A549 (cell line): ENCODE measurements at regions not wholly inside any gene's neighbourhood (a gene's known extent, or its start where the extent isn't known, plus 50 kb on each side); places are given as distances from the start of the nearest gene placed in this dataset.

ENCODE experiments used
- ATAC-seq, 2 experiments: fragments of 200-7000 bp in 1 of 2; fragments of >200 bp in 1 of 2; cut with Nextera tagmentation in 1 of 2; cut with Tn5 transposase in 1 of 2; 3 replicates each; pipeline versions ENCODE4 v1.8.0 to v1.9.1; 2018 to 2020; ENCODE audit warnings: mild to moderate bottlenecking in 1 of 2, moderate library complexity in 1 of 2
- CTCF ChIA-PET: fragments of 300-600 bp; sonication (Branson Sonifier 250); formaldehyde crosslinking; extraction: SDS; loops from one replicate; lab custom pipeline; 2021; ENCODE audit warnings: antibody characterized with exemption, inconsistent platforms; lab: Yijun Ruan, JAX
- POLR2A ChIA-PET: fragments of 350-600 bp; formaldehyde crosslinking; extraction: SDS; loops from one replicate; lab custom pipeline; 2021; ENCODE audit warnings: antibody characterized with exemption, inconsistent platforms; lab: Yijun Ruan, JAX
- DNase-seq, 2 experiments: peaks; one replicate each; pipeline versions ENCODE4 v3.0.0 to v3.0.0-alpha.2; 2011 to 2016; ENCODE audit warnings: low read depth in 1 of 2, low spot score in 1 of 2
- FAIRE-seq: peaks from 2 replicates; lab custom pipeline; 2011; peaks lifted over from hg19 to GRCh38; lab: Jason Lieb, UNC
- H3K27ac ChIP-seq, 2 experiments: fragments of >200 bp; sonication (Bioruptor Twin); formaldehyde crosslinking; 3 replicates each; pipeline ENCODE4 v1.5.1; 2016 to 2017
- H3K4me1 ChIP-seq: fragments of >200 bp; sonication (Bioruptor Twin); formaldehyde crosslinking; 3 replicates; pipeline ENCODE4 v1.6.1; 2016
- H3K4me2 ChIP-seq: fragments of >200 bp; sonication (Bioruptor Twin); formaldehyde crosslinking; 3 replicates; pipeline ENCODE4 v1.6.1; 2016
- H3K4me3 ChIP-seq: fragments of >200 bp; sonication (Bioruptor Twin); formaldehyde crosslinking; 3 replicates; pipeline ENCODE4 v1.5.1; 2016
- H3K9me3 ChIP-seq: fragments of >200 bp; sonication (Bioruptor Twin); formaldehyde crosslinking; 3 replicates; pipeline ENCODE4 v1.6.1; 2016
- CEBPB ChIP-seq, 2 experiments: fragments of >200 bp in 1 of 2; sonication (Bioruptor Twin) in 1 of 2; formaldehyde crosslinking in 1 of 2; IDR thresholded peaks; 2 replicates each; pipeline ENCODE4 v1.6.1; 2012 to 2016
- E2F6 ChIP-seq: IDR thresholded peaks from 2 replicates; pipeline ENCODE4 v1.6.1; 2012; ENCODE audit warnings: low read depth, borderline replicate concordance
- ELK1 ChIP-seq: fragments of 150-350 bp; IDR thresholded peaks from 2 replicates; pipeline ENCODE4 v1.6.1; 2014; ENCODE audit warnings: low read depth, mild to moderate bottlenecking, low read length
- FOSB ChIP-seq: fragments of 250-450 bp; sonication (Bioruptor Pico); IDR thresholded peaks from 2 replicates; pipeline ENCODE4 v1.5.0; 2020; ENCODE audit warnings: mild to moderate bottlenecking, moderate library complexity
- GATA3 ChIP-seq: IDR thresholded peaks from 2 replicates; pipeline ENCODE4 v1.6.1; 2012; ENCODE audit warnings: borderline replicate concordance
- HEYL ChIP-seq: fragments of 250-450 bp; sonication (Bioruptor Pico); IDR thresholded peaks from 2 replicates; pipeline ENCODE4 v1.8.0; 2021; ENCODE audit warnings: mild to moderate bottlenecking, moderate library complexity
- HOXB5 ChIP-seq: fragments of 250-450 bp; sonication (Bioruptor Pico); IDR thresholded peaks from 2 replicates; pipeline ENCODE4 v1.5.0; 2020; ENCODE audit warnings: mild to moderate bottlenecking, moderate library complexity
- JUNB ChIP-seq: fragments of >200 bp; sonication (Bioruptor Twin); formaldehyde crosslinking; IDR thresholded peaks from 2 replicates; pipeline ENCODE4 v1.6.1; 2016
- KDM1A ChIP-seq: fragments of 200-600 bp; sonication (generic); IDR thresholded peaks from 2 replicates; pipeline ENCODE4 v1.6.1; 2016; ENCODE audit warnings: low read depth, mild to moderate bottlenecking
- KDM5A ChIP-seq: fragments of 200-600 bp; sonication (generic); IDR thresholded peaks from 2 replicates; pipeline ENCODE4 v1.6.1; 2016; ENCODE audit warnings: antibody characterized with exemption, mild to moderate bottlenecking
- MAZ ChIP-seq: fragments of 150-350 bp; IDR thresholded peaks from 2 replicates; pipeline ENCODE4 v1.6.1; 2014; ENCODE audit warnings: antibody characterized with exemption, low read depth, low read length, borderline replicate concordance
- MYC ChIP-seq: IDR thresholded peaks from 2 replicates; pipeline ENCODE4 v1.6.1; 2012; ENCODE audit warnings: mild to moderate bottlenecking, inconsistent platforms, low read length, improper control_type of control experiment, borderline replicate concordance
- NR3C1 ChIP-seq: fragments of >200 bp; sonication (Bioruptor Twin); formaldehyde crosslinking; IDR thresholded peaks from 3 replicates; pipeline ENCODE4 v1.6.1; 2017
- PHF8 ChIP-seq: fragments of 200-600 bp; sonication (generic); IDR thresholded peaks from 2 replicates; pipeline ENCODE4 v1.6.1; 2016; ENCODE audit warnings: low read depth, mild to moderate bottlenecking, antibody characterized with exemption, moderate library complexity, borderline replicate concordance
- RARB ChIP-seq: fragments of 250-450 bp; sonication (Bioruptor Pico); IDR thresholded peaks from 2 replicates; pipeline ENCODE4 v1.8.0; 2021; ENCODE audit warnings: mild to moderate bottlenecking, moderate library complexity
- SMC3 ChIP-seq: fragments of >200 bp; sonication (Bioruptor Twin); formaldehyde crosslinking; IDR thresholded peaks from 3 replicates; pipeline ENCODE4 v1.6.1; 2018; ENCODE audit warnings: inconsistent platforms
- ZFP36 ChIP-seq: fragments of 450-650 bp; IDR thresholded peaks from 2 replicates; pipeline ENCODE4 v1.6.1; 2014; ENCODE audit warnings: borderline replicate concordance; ENCODE audit not compliant: partially characterized antibody
- WGBS: methylation state at CpG from one replicate; pipeline ENCODE4 v1.1.6; 2017; ENCODE audit errors: missing lambda C conversion rate; 5-methylcytosine and 5-hydroxymethylcytosine counted together
- TF ChIP-seq, protein P1 (sequence below): fragments of >200 bp; sonication (Bioruptor Twin); formaldehyde crosslinking; IDR thresholded peaks from 3 replicates; pipeline ENCODE4 v1.6.1; 2016
- TF ChIP-seq, protein P2 (sequence below): fragments of 200-600 bp; sonication (generic); IDR thresholded peaks from 2 replicates; pipeline ENCODE4 v1.6.1; 2016; ENCODE audit warnings: antibody characterized with exemption, mild to moderate bottlenecking, moderate library complexity
- TF ChIP-seq, protein P3 (sequence below): fragments of 250-450 bp; sonication (Bioruptor Pico); IDR thresholded peaks from 2 replicates; pipeline ENCODE4 v1.5.0; 2020; ENCODE audit warnings: low read depth, mild to moderate bottlenecking, moderate library complexity
- TF ChIP-seq, protein P4 (sequence below): fragments of >200 bp; sonication (Bioruptor Twin); formaldehyde crosslinking; IDR thresholded peaks from 2 replicates; pipeline ENCODE4 v1.6.1; 2016

DNA sequence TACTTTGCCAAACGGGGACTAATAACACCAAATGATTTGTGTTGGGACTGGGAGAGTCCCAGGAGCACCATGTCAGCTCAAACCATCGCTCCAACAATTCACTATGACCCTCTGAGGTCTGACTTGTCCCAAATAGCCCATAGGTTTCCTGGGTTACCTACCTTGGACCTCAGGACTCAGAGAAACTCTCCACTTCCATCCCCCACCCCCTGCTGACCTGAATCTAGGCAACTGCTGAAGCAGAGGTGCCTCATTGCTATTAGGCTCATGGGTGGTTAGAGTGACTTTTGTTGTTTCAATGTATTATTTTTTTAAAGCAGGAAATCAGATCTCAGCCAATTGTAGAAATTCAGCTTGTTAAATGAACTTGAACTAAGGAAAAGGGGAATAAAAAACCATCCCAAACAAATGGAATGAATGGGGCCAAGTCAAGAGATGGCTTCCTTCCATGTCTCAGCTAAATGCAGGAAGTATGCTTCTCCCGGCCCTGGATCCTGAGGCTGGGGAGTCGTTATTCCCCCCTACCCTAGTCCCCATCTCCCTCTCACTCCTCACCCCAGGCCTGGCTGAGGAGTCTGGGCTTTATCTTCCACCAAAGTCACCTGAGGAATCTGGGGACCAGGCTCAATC lies 80.9 kb upstream of the SLC24A4 start:
- POLR2A ChIA-PET: no interaction called here

DNA sequence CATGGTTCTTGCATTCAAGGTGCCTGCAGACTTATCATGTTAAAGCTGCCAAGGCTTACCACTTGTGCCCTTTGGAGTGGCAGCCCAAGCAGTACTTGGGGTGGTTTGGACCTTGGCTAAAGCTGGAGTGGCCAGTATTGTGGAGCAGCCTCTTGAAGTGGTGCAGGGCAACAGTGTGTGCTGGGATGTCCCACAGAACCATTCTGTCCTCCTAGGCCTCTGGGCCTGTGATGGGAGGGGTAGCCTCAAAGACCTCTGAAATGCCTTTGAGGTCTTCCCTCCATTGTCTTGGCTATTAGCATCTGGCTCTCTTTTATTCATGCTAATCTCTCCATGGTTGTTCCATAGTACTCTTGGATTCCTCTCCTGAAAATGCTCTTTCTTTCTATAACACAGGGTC lies 78.2 kb upstream of the SLC24A4 start:
- Histone ChIP-seq H3K4me1 (no peaks in the 10 kb centered on the region), H3K9me3 (peaks cover 43% of the 10 kb centered on the region), H3K27ac (no peak overlapping the region), H3K4me3 (no peak overlapping the region), H3K4me2 (no peak overlapping the region)
- TF ChIP-seq ZFP36: peak; percentile 97
- TF ChIP-seq CEBPB (IDR thresholded peaks at IDR 0.05): no peak
- TF ChIP-seq HOXB5 (CRISPR knock-in tag): no peak
- ChIA-PET CTCF (interaction anchor here (1.2 kb wide), 1 partner anchor 15 kb away, joined by 3 read pairs; no protein-coding TSS in a partner anchor), POLR2A (no interaction called here)
- ATAC-seq: no peak
- no peak for FAIRE-seq
- DNase-seq: no peak

More for the DNA sequence above, 80.9 kb upstream of the SLC24A4 start:
- no peak for TF ChIP-seq PHF8
- TF ChIP-seq CEBPB (IDR thresholded peaks at IDR 0.05): no peak
- no peak for TF ChIP-seq E2F6
- TF ChIP-seq, protein P1, sequence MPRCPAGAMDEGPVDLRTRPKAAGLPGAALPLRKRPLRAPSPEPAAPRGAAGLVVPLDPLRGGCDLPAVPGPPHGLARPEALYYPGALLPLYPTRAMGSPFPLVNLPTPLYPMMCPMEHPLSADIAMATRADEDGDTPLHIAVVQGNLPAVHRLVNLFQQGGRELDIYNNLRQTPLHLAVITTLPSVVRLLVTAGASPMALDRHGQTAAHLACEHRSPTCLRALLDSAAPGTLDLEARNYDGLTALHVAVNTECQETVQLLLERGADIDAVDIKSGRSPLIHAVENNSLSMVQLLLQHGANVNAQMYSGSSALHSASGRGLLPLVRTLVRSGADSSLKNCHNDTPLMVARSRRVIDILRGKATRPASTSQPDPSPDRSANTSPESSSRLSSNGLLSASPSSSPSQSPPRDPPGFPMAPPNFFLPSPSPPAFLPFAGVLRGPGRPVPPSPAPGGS: no peak
- TF ChIP-seq, protein P2, sequence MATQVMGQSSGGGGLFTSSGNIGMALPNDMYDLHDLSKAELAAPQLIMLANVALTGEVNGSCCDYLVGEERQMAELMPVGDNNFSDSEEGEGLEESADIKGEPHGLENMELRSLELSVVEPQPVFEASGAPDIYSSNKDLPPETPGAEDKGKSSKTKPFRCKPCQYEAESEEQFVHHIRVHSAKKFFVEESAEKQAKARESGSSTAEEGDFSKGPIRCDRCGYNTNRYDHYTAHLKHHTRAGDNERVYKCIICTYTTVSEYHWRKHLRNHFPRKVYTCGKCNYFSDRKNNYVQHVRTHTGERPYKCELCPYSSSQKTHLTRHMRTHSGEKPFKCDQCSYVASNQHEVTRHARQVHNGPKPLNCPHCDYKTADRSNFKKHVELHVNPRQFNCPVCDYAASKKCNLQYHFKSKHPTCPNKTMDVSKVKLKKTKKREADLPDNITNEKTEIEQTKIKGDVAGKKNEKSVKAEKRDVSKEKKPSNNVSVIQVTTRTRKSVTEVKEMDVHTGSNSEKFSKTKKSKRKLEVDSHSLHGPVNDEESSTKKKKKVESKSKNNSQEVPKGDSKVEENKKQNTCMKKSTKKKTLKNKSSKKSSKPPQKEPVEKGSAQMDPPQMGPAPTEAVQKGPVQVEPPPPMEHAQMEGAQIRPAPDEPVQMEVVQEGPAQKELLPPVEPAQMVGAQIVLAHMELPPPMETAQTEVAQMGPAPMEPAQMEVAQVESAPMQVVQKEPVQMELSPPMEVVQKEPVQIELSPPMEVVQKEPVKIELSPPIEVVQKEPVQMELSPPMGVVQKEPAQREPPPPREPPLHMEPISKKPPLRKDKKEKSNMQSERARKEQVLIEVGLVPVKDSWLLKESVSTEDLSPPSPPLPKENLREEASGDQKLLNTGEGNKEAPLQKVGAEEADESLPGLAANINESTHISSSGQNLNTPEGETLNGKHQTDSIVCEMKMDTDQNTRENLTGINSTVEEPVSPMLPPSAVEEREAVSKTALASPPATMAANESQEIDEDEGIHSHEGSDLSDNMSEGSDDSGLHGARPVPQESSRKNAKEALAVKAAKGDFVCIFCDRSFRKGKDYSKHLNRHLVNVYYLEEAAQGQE: no peak
- TF ChIP-seq GATA3: no peak
- TF ChIP-seq KDM1A: no peak
- TF ChIP-seq, protein P3, sequence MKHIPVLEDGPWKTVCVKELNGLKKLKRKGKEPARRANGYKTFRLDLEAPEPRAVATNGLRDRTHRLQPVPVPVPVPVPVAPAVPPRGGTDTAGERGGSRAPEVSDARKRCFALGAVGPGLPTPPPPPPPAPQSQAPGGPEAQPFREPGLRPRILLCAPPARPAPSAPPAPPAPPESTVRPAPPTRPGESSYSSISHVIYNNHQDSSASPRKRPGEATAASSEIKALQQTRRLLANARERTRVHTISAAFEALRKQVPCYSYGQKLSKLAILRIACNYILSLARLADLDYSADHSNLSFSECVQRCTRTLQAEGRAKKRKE (CRISPR knock-in tag): no peak
- no peak for TF ChIP-seq NR3C1
- no peak for TF ChIP-seq MYC
- no peak for TF ChIP-seq ELK1
- TF ChIP-seq HEYL (CRISPR knock-in tag): no peak
- H3K4me1 ChIP-seq: no peaks in the 10 kb centered on the region
- CTCF ChIA-PET: interaction anchor here (0.6 to 1.7 kb wide), 3 partner anchors 18 to 336 kb away, joined by 3 to 4 read pairs (median 3); no protein-coding TSS in a partner anchor
- no peak overlapping the region for H3K27ac ChIP-seq
- FAIRE-seq (no peak), ATAC-seq (no peak), DNase-seq (no peak)
- H3K4me3 ChIP-seq: no peak overlapping the region
- H3K4me2 ChIP-seq: no peak overlapping the region
- H3K9me3 ChIP-seq: peaks cover 43% of the 10 kb centered on the region
- 5% methylated on average over 4 of the region's 4 CpGs for WGBS

GRCh38 chr14:92247341-92247740 lies 75.6 kb upstream of the SLC24A4 start:
- no peak for DNase-seq
- ATAC-seq: no peak
- Histone ChIP-seq H3K4me1 (no peaks in the 10 kb centered on the region), H3K4me2 (no peak overlapping the region), H3K27ac (no peak overlapping the region), H3K9me3 (peaks cover 29% of the 10 kb centered on the region), H3K4me3 (no peak overlapping the region)
- 51% methylated on average over 4 of the region's 4 CpGs for WGBS
- no peak for FAIRE-seq
- TF ChIP-seq MAZ: no peak
- TF ChIP-seq KDM5A: no peak
- TF ChIP-seq, protein P3 (CRISPR knock-in tag): no peak
- no peak for TF ChIP-seq CEBPB (IDR thresholded peaks at IDR 0.05)
- no peak for TF ChIP-seq KDM1A
- TF ChIP-seq, protein P4, sequence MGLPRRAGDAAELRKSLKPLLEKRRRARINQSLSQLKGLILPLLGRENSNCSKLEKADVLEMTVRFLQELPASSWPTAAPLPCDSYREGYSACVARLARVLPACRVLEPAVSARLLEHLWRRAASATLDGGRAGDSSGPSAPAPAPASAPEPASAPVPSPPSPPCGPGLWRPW: no peak
- TF ChIP-seq FOSB (CRISPR knock-in tag): no peak
- TF ChIP-seq RARB (CRISPR knock-in tag): no peak
- TF ChIP-seq SMC3: no peak
- TF ChIP-seq JUNB: no peak
- POLR2A ChIA-PET: no interaction called here
- CTCF ChIA-PET: interaction anchor here (0.9 to 1.1 kb wide), 2 partner anchors 29 to 113 kb away, joined by 3 to 8 read pairs; no protein-coding TSS in a partner anchor
